LNCAP (cell line): ENCODE measurements at regions not wholly inside any gene's neighbourhood (a gene's known extent, or its start where the extent isn't known, plus 50 kb on each side); places are given as distances from the start of the nearest gene placed in this dataset.

ENCODE experiments used
- CTCF ChIP-seq: fragments of 450-650 bp; IDR thresholded peaks from 2 replicates; pipeline ENCODE4 v1.5.1; 2017; ENCODE audit warnings: mild to moderate bottlenecking

- no peak for TF ChIP-seq CTCF
These were observed 238.8 kb upstream of the GRIA3 start for GRCh38 chrX:122945328-122945727.

- TF ChIP-seq CTCF = no peak
These were observed 211.5 kb upstream of the GRIA3 start for GRCh38 chrX:122972604-122973003.

- no peak for TF ChIP-seq CTCF
These were observed 201.6 kb upstream of the GRIA3 start for GRCh38 chrX:122982521-122982920.

- TF ChIP-seq CTCF = no peak
These were observed 170.9 kb upstream of the GRIA3 start for GRCh38 chrX:123013141-123013540.

- TF ChIP-seq CTCF = no peak
These were observed 147.7 kb upstream of the GRIA3 start for GRCh38 chrX:123036401-123036800.

GRCh38 chrX:123049071-123049625 lies 134.9 kb upstream of the GRIA3 start:
- TF ChIP-seq CTCF = no peak

- TF ChIP-seq CTCF = no peak
These were observed 123.1 kb upstream of the GRIA3 start for GRCh38 chrX:123060986-123061385.

- TF ChIP-seq CTCF = no peak
These were observed 120.0 kb upstream of the GRIA3 start for GRCh38 chrX:123064053-123064452.
